ENCODE measurements at regions not wholly inside any gene's neighbourhood (a gene's known extent, or its start where the extent isn't known, plus 50 kb on each side); places are given as distances from the start of the nearest gene placed in this dataset.

DNA sequence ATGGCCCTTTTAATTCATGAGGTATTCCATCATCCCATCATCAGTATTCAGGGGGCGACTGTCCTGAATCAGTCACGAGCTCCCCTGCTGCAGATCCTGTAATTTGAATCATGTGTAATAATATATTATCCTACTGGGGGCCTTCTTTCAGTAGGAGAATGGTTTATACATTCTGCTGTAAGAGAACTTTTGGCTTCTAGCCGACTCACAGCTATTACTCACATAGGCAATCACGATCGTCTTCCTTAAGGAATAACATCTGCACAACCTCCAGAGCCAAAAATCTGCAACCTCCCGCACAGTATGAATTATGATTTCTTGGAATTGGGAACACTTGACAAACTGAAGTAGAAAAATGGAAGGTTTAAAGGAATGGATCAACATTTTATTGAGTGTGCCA is 343.0 kb downstream of the USP25 start:
- no peak for DNase-seq (ENCODE audit: low read depth)

DNA sequence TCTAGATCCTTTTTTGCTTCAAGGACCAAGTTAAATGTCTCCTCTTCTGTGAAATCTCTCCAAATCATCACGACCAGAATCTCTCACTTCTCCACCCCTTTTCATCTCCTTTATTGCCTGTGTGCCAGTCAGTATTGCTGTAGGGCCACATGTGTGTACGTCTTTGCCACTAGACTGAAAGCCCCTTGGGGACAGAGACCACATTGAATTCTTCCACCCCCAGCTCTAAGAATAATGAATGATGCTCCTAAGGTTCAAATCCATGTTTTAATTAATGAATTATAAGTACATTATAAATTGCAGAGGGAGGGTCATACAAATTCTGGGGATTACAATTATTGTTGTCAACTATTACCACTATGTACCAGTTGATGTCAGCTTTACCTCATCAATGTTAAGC is 343.8 kb downstream of the USP25 start:
- no peak for DNase-seq (ENCODE audit: low read depth)

- DNase-seq (ENCODE audit: low read depth), result no peak
Measured at GRCh38 chr21:16074950-16075489, 345.2 kb downstream of the USP25 start.

GRCh38 chr21:16075649-16076282 is 346.0 kb downstream of the USP25 start:
- no peak for DNase-seq (ENCODE audit: low read depth)

DNA sequence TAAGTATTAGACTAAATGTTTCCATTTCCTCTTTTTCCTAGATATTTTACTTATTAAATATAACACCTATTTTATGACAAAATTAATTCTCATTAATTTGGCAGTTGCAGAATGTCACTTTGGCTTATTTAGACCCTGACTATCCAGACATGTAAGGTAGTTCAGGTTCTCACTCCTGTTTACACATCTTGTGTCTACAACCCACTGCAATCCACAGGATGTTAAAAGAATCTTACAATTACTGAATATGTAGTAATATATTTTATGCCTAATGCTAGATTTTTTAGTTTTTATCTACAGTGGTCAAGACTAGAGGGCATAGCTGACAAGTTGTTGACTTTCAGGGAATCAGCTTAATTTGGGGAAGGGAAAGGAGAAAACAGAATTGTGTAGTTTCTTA is 346.7 kb downstream of the USP25 start:
- DNase-seq (ENCODE audit: low read depth), result no peak

- DNase-seq (ENCODE audit: low read depth), result no peak
Measured at GRCh38 chr21:16078382-16078781, 348.6 kb downstream of the USP25 start.

GRCh38 chr21:16079830-16080229 is 350.0 kb downstream of the USP25 start:
- no peak for DNase-seq (ENCODE audit: low read depth)

GRCh38 chr21:16081304-16081703 is 351.5 kb downstream of the USP25 start:
- no peak for DNase-seq (ENCODE audit: low read depth)

GRCh38 chr21:16082038-16082816 is 352.4 kb downstream of the USP25 start:
- no peak for DNase-seq (ENCODE audit: low read depth)

GRCh38 chr21:16084776-16085364 is 355.1 kb downstream of the USP25 start:
- DNase-seq (ENCODE audit: low read depth), result no peak

- DNase-seq (ENCODE audit: low read depth), result no peak
Measured at GRCh38 chr21:16085421-16085820, 355.6 kb downstream of the USP25 start.

GRCh38 chr21:16086121-16086520 is 356.3 kb downstream of the USP25 start:
- no peak for DNase-seq (ENCODE audit: low read depth)

DNA sequence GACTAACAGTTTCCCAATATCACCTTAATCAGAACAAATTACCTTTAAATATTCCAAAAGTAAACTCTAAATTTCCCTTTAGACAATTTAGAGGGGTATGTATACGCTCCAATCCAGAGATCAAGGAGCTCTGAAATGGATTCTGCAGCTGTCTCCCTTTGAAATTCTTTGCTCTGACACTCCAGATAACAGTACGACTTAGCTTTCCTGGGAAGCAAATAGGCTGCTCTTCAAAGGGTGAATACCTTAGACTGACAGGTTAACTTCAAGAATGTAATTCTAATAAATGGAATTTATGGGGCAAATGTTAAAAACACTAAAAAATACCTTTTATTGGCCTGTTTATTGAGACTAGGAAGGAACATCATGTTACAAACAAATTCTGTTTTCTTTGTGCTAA is 357.2 kb downstream of the USP25 start:
- DNase-seq (ENCODE audit: low read depth), result no peak

GRCh38 chr21:16087523-16087922 is 357.7 kb downstream of the USP25 start:
- no peak for DNase-seq (ENCODE audit: low read depth)

GRCh38 chr21:16088056-16088455 is 358.3 kb downstream of the USP25 start:
- no peak for DNase-seq (ENCODE audit: low read depth)

DNA sequence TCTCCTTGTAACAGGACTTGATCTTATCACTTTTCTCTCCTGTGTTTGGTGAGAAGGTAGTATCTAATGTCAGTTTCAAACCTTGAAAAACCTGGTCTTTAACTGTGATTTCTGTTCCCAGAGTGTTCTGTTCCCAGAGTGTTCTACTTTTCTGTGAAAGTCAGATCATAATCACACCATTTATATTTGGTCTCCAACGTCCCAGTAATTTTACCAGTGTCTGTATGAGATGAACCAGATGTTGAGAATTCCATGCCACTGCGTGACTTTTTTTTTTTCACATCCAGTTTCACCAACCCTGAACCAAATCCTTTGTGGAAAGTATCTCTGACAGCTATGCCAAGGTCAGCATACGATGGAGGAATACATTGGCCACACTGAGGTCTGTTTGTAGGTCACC is 365.2 kb downstream of the USP25 start:
- DNase-seq (ENCODE audit: low read depth), result no peak

DNA sequence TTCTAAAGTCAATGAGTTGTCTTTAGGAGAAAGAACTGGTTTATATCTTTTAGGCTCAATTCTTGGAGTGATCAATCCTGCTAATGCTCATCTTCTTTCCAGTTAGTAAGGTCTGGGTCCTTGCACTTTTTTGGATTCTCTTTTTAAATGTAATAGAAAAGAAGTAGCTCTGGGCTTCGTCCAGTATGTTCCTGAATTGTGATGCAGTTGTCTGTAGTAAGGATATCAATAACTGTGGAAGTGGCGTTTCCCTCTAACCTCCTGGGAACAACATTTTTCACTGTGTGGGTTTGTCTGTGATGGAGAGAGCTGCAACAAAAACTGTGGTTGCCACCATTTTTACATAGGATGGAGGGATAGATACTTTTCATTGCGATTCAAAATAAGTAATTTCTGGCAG is 367.2 kb downstream of the USP25 start:
- no peak for DNase-seq (ENCODE audit: low read depth)

DNA sequence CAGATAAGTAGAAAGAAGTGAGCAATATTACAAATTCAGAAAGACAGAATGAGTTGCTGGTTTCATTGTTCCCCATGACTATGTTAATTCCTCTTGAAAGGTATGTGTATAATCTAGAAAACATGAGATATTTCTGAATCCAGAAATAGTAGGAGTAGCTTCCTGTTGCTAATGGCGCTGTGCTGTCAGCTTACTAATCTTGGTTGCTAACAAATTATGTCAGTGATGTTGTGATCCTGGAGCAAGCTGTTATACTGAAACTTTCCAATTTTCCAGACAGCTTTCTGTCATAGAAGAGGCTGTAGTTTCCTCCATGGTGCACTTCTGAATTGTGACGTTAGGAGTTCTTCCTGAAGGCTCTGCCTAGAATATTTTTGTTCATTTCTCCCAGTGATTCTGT is 372.3 kb downstream of the USP25 start:
- DNase-seq (ENCODE audit: low read depth), result no peak

DNA sequence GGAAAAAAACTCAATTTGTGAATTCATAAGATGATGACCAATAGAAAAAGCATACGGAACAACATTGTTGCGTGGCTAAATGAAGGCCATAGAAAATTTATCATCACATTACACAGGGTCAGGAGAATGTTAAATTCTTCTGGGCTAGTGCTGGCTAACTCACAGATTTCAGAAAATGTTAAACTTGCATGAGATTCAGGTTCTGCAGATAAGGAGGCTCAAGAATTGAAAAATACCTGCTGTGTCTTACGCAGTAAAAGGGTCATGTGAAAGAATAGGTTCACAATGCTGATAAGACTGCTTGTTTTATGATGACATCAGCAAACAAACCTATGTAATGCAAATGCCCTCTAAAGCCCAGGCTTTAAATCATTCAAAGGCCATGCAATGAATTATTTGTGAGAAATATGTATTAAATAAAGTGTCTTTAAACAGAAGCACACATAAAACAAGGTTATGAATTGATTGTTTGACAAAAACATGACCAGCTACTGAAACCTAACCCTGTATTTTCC is 378.8 kb downstream of the USP25 start:
- DNase-seq (ENCODE audit: low read depth), result no peak

GRCh38 chr21:16113052-16113715 is 383.4 kb downstream of the USP25 start:
- DNase-seq (ENCODE audit: low read depth), result no peak

GRCh38 chr21:16115461-16115860 is 385.7 kb downstream of the USP25 start:
- no peak for DNase-seq (ENCODE audit: low read depth)

DNA sequence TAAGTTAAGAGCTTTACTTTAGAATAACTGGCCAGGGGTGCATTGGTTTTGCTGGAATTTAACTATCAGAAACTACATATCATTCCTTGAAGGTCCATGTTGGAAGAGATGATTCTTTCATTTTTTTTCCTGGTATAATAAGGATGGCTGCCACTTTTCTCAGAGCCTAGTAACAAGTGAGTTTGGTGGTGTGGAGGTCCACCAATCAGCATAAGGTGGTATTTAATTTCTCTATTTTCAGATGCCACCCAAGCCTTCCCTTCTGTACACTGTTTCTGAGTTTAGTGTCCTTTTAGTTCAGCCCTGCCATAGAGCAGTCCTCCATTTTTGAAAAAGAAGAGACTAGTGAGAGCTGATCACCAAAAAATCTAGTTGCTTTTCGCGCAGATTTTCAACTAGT is 386.3 kb downstream of the USP25 start:
- no peak for DNase-seq (ENCODE audit: low read depth)

All from GM04503 (cell line).